Osteoblast (primary cell): ENCODE measurements at regions not wholly inside any gene's neighbourhood (a gene's known extent, or its start where the extent isn't known, plus 50 kb on each side); places are given as distances from the start of the nearest gene placed in this dataset.

Experiments
- DNase-seq: peaks from one replicate; pipeline ENCODE4 v3.0.0; 2011; ENCODE audit warnings: low spot score, mixed read lengths; ENCODE audit not compliant: insufficient read length; ENCODE audit errors: missing footprints
- H2AFZ ChIP-seq: 2 replicates; pipeline ENCODE4 v1.6.0; 2011; ENCODE audit warnings: mild to moderate bottlenecking, low read length
- H3K27ac ChIP-seq: 2 replicates; pipeline ENCODE4 v1.5.1; 2011; ENCODE audit warnings: mild to moderate bottlenecking, low read depth, low read length, moderate library complexity
- H3K27me3 ChIP-seq: 2 replicates; pipeline ENCODE4 v1.6.0; 2012; ENCODE audit warnings: mild to moderate bottlenecking, control low read depth, inconsistent platforms, low read length, moderate library complexity; ENCODE audit not compliant: insufficient read depth
- H3K36me3 ChIP-seq: 2 replicates; pipeline ENCODE4 v1.5.1; 2011; ENCODE audit warnings: mild to moderate bottlenecking, low read length, control low read depth, moderate library complexity; ENCODE audit not compliant: insufficient read depth
- H3K4me1 ChIP-seq: 2 replicates; pipeline ENCODE4 v1.5.1; 2011; ENCODE audit warnings: mild to moderate bottlenecking, low read length, control low read depth, moderate library complexity; ENCODE audit not compliant: insufficient read depth
- H3K4me2 ChIP-seq: 2 replicates; pipeline ENCODE4 v1.6.0; 2011; ENCODE audit warnings: mild to moderate bottlenecking, low read length; ENCODE audit not compliant: insufficient read depth
- H3K4me3 ChIP-seq: fragments of 200-600 bp; sonication (generic); 3 replicates; pipeline ENCODE4 v1.5.1; 2012; ENCODE audit warnings: mild to moderate bottlenecking, low read length, inconsistent platforms; ENCODE audit not compliant: insufficient read depth
- H3K79me2 ChIP-seq: 2 replicates; pipeline ENCODE4 v1.6.0; 2012; ENCODE audit warnings: mild to moderate bottlenecking, low read length, control low read depth, inconsistent platforms; ENCODE audit not compliant: insufficient read depth
- H3K9me3 ChIP-seq: 2 replicates; pipeline ENCODE4 v1.5.1; 2011; ENCODE audit warnings: low read depth, low read length, control low read depth
- H4K20me1 ChIP-seq: 2 replicates; pipeline ENCODE4 v1.6.0; 2012; ENCODE audit warnings: mild to moderate bottlenecking, low read length, control low read depth; ENCODE audit not compliant: insufficient read depth
- CTCF ChIP-seq: IDR thresholded peaks from 2 replicates; pipeline ENCODE4 v1.5.1; 2011; ENCODE audit warnings: mild to moderate bottlenecking, low read depth, low read length, moderate library complexity; ENCODE audit errors: extremely low read depth

GRCh38 chr18:51824746-51825145, 515.3 kb upstream of the DCC start:
- no peak for DNase-seq
- no peak overlapping the region for H3K27ac ChIP-seq
- H3K79me2 ChIP-seq: no peaks in the 10 kb centered on the region
- no peak for TF ChIP-seq CTCF
- no peak overlapping the region for H3K4me2 ChIP-seq
- H3K36me3 ChIP-seq: no peaks in the 10 kb centered on the region
- no peaks in the 10 kb centered on the region for H3K9me3 ChIP-seq
- no peaks in the 10 kb centered on the region for H3K27me3 ChIP-seq
- H4K20me1 ChIP-seq: no peaks in the 10 kb centered on the region
- H3K4me1 ChIP-seq: no peaks in the 10 kb centered on the region
- no peak overlapping the region for H2AFZ ChIP-seq
- H3K4me3 ChIP-seq: no peak overlapping the region

GRCh38 chr18:51833850-51834249, 506.1 kb upstream of the DCC start:
- Histone ChIP-seq H3K4me1 (no peaks in the 10 kb centered on the region), H3K27me3 (no peaks in the 10 kb centered on the region), H3K27ac (no peak overlapping the region), H3K4me3 (no peak overlapping the region), H3K36me3 (no peaks in the 10 kb centered on the region), H3K4me2 (no peak overlapping the region), H3K79me2 (no peaks in the 10 kb centered on the region), H4K20me1 (no peaks in the 10 kb centered on the region), H3K9me3 (peaks cover 3% of the 10 kb centered on the region), H2AFZ (no peak overlapping the region)
- peak; percentile 10 for DNase-seq
- no peak for TF ChIP-seq CTCF

GRCh38 chr18:51848702-51849101, 491.3 kb upstream of the DCC start:
- Histone ChIP-seq H4K20me1 (no peaks in the 10 kb centered on the region), H3K4me1 (no peaks in the 10 kb centered on the region), H2AFZ (no peak overlapping the region), H3K4me3 (no peak overlapping the region), H3K27ac (no peak overlapping the region), H3K27me3 (no peaks in the 10 kb centered on the region), H3K36me3 (no peaks in the 10 kb centered on the region), H3K4me2 (no peak overlapping the region), H3K79me2 (no peaks in the 10 kb centered on the region), H3K9me3 (no peaks in the 10 kb centered on the region)
- no peak for DNase-seq
- TF ChIP-seq CTCF: no peak

- no peak for TF ChIP-seq CTCF
- Histone ChIP-seq H3K4me1 (no peaks in the 10 kb centered on the region), H3K9me3 (no peaks in the 10 kb centered on the region), H3K79me2 (no peaks in the 10 kb centered on the region), H3K36me3 (no peaks in the 10 kb centered on the region), H4K20me1 (no peaks in the 10 kb centered on the region), H3K4me3 (no peak overlapping the region), H3K4me2 (no peak overlapping the region), H3K27me3 (no peaks in the 10 kb centered on the region), H3K27ac (no peak overlapping the region), H2AFZ (no peak overlapping the region)
- DNase-seq: no peak
Measured at GRCh38 chr18:51852681-51853080, 487.3 kb upstream of the DCC start.
